ENCODE measurements at regions not wholly inside any gene's neighbourhood (a gene's known extent, or its start where the extent isn't known, plus 50 kb on each side); places are given as distances from the start of the nearest gene placed in this dataset.

- no peak overlapping the region for H3K9ac ChIP-seq (replicated peaks in 1 of 4; ENCODE audit: extremely low read depth in 1 of 4, low read depth in 3 of 4, low read length in 3 of 4)
- H3K27ac ChIP-seq (ENCODE audit: low read depth, low read length) = no peak overlapping the region
- no peak overlapping the region for H2BK12ac ChIP-seq (ENCODE audit: low read depth, low read length)
- no peak overlapping the region for H4K8ac ChIP-seq (ENCODE audit: extremely low read depth, insufficient read depth, low read length)
- H3K23me2 ChIP-seq (ENCODE audit: low read depth, low read length) = no peaks in the 10 kb centered on the region
- no peaks in the 10 kb centered on the region for H3K27me3 ChIP-seq (replicated peaks in 1 of 4; ENCODE audit: control insufficient read depth in 3 of 4, extremely low read depth in 1 of 4, insufficient read depth in 3 of 4, low read length in 3 of 4)
- H2AFZ ChIP-seq (ENCODE audit: low read length) = no peak overlapping the region
- no peak overlapping the region for H4K91ac ChIP-seq (replicated peaks; ENCODE audit: insufficient read length, low read length)
- ChIA-PET POLR2A (ENCODE audit: partially characterized antibody) (no interaction called here), CTCF (ENCODE audit: partially characterized antibody) (no interaction called here)
- no peak overlapping the region for H2BK5ac ChIP-seq (ENCODE audit: low read depth, low read length)
- H3K9me3 ChIP-seq (ENCODE audit: insufficient read depth in 2 of 2, low read depth in 1 of 2, low read length in 1 of 2) = peaks cover 0 to 4% of the 10 kb centered on the region in 2 experiments; a peak in 1 of 4 replicates
- H3K79me1 ChIP-seq (ENCODE audit: low read depth, low read length) = no peaks in the 10 kb centered on the region
- no peak overlapping the region for H3K4me3 ChIP-seq (ENCODE audit: extremely low read depth in 1 of 4, insufficient read depth in 2 of 4, low read depth in 3 of 4, low read length in 4 of 4)
- no peaks in the 10 kb centered on the region for H3K4me1 ChIP-seq (replicated peaks in 1 of 4; ENCODE audit: control insufficient read depth in 3 of 4, insufficient read depth in 4 of 4, low read length in 3 of 4)
- H3K14ac ChIP-seq (ENCODE audit: insufficient read length) = no peak overlapping the region
- DNase-seq (ENCODE audit: low read depth in 1 of 2, low spot score in 2 of 2) (no peak), FAIRE-seq (no peak)
- no peak overlapping the region for H2AK5ac ChIP-seq (ENCODE audit: low read depth, low read length)
- no peak overlapping the region for H2BK15ac ChIP-seq (ENCODE audit: low read length)
- no peak overlapping the region for H2BK20ac ChIP-seq (ENCODE audit: low read length)
- H4K5ac ChIP-seq (ENCODE audit: insufficient read length, low read depth, low read length) = no peak overlapping the region
- H4K20me1 ChIP-seq (replicated peaks in 1 of 2; ENCODE audit: control insufficient read depth in 1 of 2, insufficient read depth in 2 of 2, low read length in 2 of 2) = no peaks in the 10 kb centered on the region
- no peak overlapping the region for H2BK120ac ChIP-seq (replicated peaks; ENCODE audit: low read depth, low read length)
- H3K4me2 ChIP-seq (ENCODE audit: insufficient read depth in 1 of 2, low read depth in 2 of 2, low read length in 2 of 2) = no peak overlapping the region
- no peak overlapping the region for H3K4ac ChIP-seq (replicated peaks; ENCODE audit: insufficient read length, low read depth, low read length)
- H3K79me2 ChIP-seq (ENCODE audit: control insufficient read depth in 1 of 2, insufficient read depth in 2 of 2, low read length in 2 of 2) = no peaks in the 10 kb centered on the region
- H3K56ac ChIP-seq (replicated peaks; ENCODE audit: insufficient read length, low read depth, low read length) = no peak overlapping the region
- no peak overlapping the region for H3K23ac ChIP-seq (ENCODE audit: insufficient read length)
- TF ChIP-seq MAFK (IDR thresholded peaks at IDR 0.05; ENCODE audit: low read depth, low read length) (no peak), BCL11A (IDR thresholded peaks at IDR 0.05; ENCODE audit: low read depth in 2 of 2, low read length in 2 of 2) (no peak), JUND (IDR thresholded peaks at IDR 0.05; ENCODE audit: low read length) (no peak), TBP (IDR thresholded peaks at IDR 0.05; ENCODE audit: low read depth, low read length) (no peak), RNF2 (IDR thresholded peaks at IDR 0.05; ENCODE audit: borderline replicate concordance, low read depth, low read length, missing control alignments, poor library complexity, severe bottlenecking) (no peak), POU5F1 (IDR thresholded peaks at IDR 0.05; ENCODE audit: low read depth, low read length) (no peak), SP1 (IDR thresholded peaks at IDR 0.05; ENCODE audit: low read depth, low read length) (no peak), HDAC2 (IDR thresholded peaks at IDR 0.05; ENCODE audit: borderline replicate concordance in 1 of 2, low read depth in 2 of 2, low read length in 2 of 2) (no peak), CTBP2 (IDR thresholded peaks at IDR 0.05; ENCODE audit: borderline replicate concordance, insufficient read depth, insufficient read length, low read length) (no peak), ATF2 (IDR thresholded peaks at IDR 0.05; ENCODE audit: low read length) (no peak)
- no peaks in the 10 kb centered on the region for H3K36me3 ChIP-seq (ENCODE audit: control insufficient read depth in 2 of 4, insufficient read depth in 4 of 4, low read length in 3 of 4)
- WGBS, 2 experiments (ENCODE audit: extremely low coverage in 1 of 2, insufficient coverage in 1 of 2, insufficient read length in 1 of 2, insufficient replicate concordance in 2 of 2, low coverage in 1 of 2, low lambda C conversion rate in 2 of 2, missing lambda C conversion rate in 1 of 2) = 93% methylated on average over 2 of the region's 3 CpGs; no CpG with 5 or more reads in 1 of the 2 experiments
- H3K18ac ChIP-seq (ENCODE audit: extremely low read depth, low read length) = no peak overlapping the region
These were observed 144.0 kb upstream of the MRPS30 start for GRCh38 chr5:44664711-44665100.

Data from H1 (cell line).